ENCODE measurements at regions not wholly inside any gene's neighbourhood (a gene's known extent, or its start where the extent isn't known, plus 50 kb on each side); places are given as distances from the start of the nearest gene placed in this dataset.
A peak's percentile ranks its signal among the peaks of the same experiment; 100 is the strongest.

DNA sequence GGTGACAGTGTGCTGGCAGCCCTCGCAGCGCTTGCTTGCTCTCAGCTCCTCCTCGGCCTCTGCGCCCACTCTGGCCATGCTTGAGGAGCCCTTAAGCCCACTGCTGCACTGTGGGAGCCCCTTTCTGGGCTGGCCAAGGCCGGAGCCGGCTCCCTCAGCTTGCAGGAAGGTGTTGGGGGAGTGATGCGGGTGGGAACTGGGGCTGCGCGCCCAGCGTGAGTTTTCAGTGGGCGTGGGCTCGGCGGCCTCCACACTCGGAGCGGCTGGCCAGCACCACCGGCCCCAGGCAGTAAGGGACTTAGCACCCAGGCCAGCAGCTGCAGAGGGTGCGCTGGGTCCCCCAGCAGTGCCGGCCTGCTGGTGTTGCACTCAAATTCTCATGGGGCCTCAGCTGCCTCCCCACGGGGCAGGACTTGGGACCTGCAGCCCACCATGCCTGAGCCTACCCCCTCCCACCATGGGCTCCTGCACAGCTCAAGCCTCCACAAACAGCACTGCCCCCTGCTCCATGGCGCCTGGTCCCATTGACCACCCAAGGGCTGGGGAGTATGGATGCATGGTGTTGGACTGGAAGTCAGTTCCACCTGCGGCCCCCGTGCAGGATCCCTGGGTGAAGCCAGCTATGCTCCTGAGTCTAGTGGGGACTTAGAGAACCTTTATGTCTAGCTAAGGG, 223.1 kb upstream of the PTPRD start:
- POLR2A ChIA-PET: no interaction called here
- no peak for DNase-seq (ENCODE audit: extremely low spot score)
- TF ChIP-seq ELF4 (IDR thresholded peaks at IDR 0.05): no peak
- no peak for TF ChIP-seq ZNF384 (IDR thresholded peaks at IDR 0.05)
- no peak for TF ChIP-seq CTBP1 (IDR thresholded peaks at IDR 0.05; ENCODE audit: borderline replicate concordance)
- no peak for TF ChIP-seq SUZ12 (IDR thresholded peaks at IDR 0.05)
- TF ChIP-seq L3MBTL2 (conservative IDR thresholded peaks at IDR 0.05): no peak
- no peak for TF ChIP-seq NFRKB (IDR thresholded peaks at IDR 0.05)
- no peak for TF ChIP-seq SP1 (IDR thresholded peaks at IDR 0.05)
- TF ChIP-seq BHLHE40 (IDR thresholded peaks at IDR 0.05; ENCODE audit: borderline replicate concordance): no peak
- TF ChIP-seq, protein P1, sequence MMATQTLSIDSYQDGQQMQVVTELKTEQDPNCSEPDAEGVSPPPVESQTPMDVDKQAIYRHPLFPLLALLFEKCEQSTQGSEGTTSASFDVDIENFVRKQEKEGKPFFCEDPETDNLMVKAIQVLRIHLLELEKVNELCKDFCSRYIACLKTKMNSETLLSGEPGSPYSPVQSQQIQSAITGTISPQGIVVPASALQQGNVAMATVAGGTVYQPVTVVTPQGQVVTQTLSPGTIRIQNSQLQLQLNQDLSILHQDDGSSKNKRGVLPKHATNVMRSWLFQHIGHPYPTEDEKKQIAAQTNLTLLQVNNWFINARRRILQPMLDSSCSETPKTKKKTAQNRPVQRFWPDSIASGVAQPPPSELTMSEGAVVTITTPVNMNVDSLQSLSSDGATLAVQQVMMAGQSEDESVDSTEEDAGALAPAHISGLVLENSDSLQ (IDR thresholded peaks at IDR 0.05): no peak
- TF ChIP-seq TARDBP (IDR thresholded peaks at IDR 0.05): no peak
- CTCF ChIA-PET: interaction anchor here (0.6 kb wide), 1 partner anchor 1629 kb away, joined by 4 read pairs; no protein-coding TSS in a partner anchor

DNA sequence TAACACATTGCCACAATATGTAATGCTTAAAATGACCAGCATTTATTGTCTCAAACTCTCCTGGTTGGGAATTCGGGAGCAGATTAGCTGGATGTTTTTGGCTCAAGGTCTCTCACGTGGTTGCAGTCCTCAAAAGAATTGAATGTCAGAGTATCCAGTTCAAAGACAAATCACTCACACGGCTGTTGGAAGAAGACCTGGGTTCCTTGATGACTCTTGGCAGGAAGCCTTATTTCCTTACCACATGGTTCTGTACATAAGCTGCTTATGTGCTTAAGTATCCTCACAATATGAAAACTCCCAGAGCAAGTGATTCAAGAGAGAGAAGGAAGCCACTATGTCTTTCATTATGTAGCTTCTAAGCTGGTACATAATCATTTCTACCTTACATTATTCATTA, 230.3 kb upstream of the PTPRD start:
- POLR2A ChIA-PET: no interaction called here
- no peak for DNase-seq (ENCODE audit: extremely low spot score)
- TF ChIP-seq LEF1 (IDR thresholded peaks at IDR 0.05; ENCODE audit: borderline replicate concordance): no peak
- TF ChIP-seq FOXM1 (IDR thresholded peaks at IDR 0.05; ENCODE audit: borderline replicate concordance): no peak
- no peak for TF ChIP-seq HDGF (IDR thresholded peaks at IDR 0.05; ENCODE audit: borderline replicate concordance)
- no peak for TF ChIP-seq L3MBTL2 (conservative IDR thresholded peaks at IDR 0.05)
- no peak for TF ChIP-seq CTBP1 (IDR thresholded peaks at IDR 0.05; ENCODE audit: borderline replicate concordance)
- TF ChIP-seq NFRKB (IDR thresholded peaks at IDR 0.05): no peak
- no peak for TF ChIP-seq SUZ12 (IDR thresholded peaks at IDR 0.05)
- TF ChIP-seq BHLHE40 (IDR thresholded peaks at IDR 0.05; ENCODE audit: borderline replicate concordance): no peak
- no peak for TF ChIP-seq TARDBP (IDR thresholded peaks at IDR 0.05)
- no peak for TF ChIP-seq FOXA1 (IDR thresholded peaks at IDR 0.05)
- no peak for TF ChIP-seq FOXK2 (IDR thresholded peaks at IDR 0.05)
- no peak for TF ChIP-seq ZNF384 (IDR thresholded peaks at IDR 0.05)
- no peak for TF ChIP-seq ELF4 (IDR thresholded peaks at IDR 0.05)
- TF ChIP-seq, protein P1 (IDR thresholded peaks at IDR 0.05): no peak
- TF ChIP-seq SP1 (IDR thresholded peaks at IDR 0.05): no peak
- TF ChIP-seq ARNT (IDR thresholded peaks at IDR 0.05): no peak
- CTCF ChIA-PET: no interaction called here

DNA sequence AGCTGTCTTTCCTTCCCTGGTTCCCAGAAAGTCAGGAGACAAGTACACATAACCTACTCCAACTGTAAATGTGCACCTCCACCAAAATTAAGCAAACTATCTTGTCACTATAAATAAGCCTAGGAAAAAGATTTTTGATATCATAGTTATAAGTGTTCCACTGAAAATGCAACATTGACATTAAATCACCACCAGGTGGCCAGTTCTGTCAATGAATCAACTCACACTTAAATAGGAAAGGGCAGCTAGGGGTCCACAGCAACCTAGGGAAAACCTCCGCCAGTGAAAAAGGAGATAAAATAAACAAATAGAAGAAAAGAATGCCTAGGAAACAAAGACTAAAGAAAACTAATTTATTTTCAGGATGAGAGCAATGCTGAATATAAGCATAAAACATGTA, 243.0 kb upstream of the PTPRD start:
- DNase-seq (ENCODE audit: extremely low spot score): peak; percentile 5
- no peak for TF ChIP-seq LEF1 (IDR thresholded peaks at IDR 0.05; ENCODE audit: borderline replicate concordance)
- TF ChIP-seq HDGF (IDR thresholded peaks at IDR 0.05; ENCODE audit: borderline replicate concordance): no peak
- no peak for TF ChIP-seq ZNF384 (IDR thresholded peaks at IDR 0.05)
- no peak for TF ChIP-seq BHLHE40 (IDR thresholded peaks at IDR 0.05; ENCODE audit: borderline replicate concordance)
- TF ChIP-seq ARNT (IDR thresholded peaks at IDR 0.05): no peak
- TF ChIP-seq CTBP1 (IDR thresholded peaks at IDR 0.05; ENCODE audit: borderline replicate concordance): no peak
- TF ChIP-seq TARDBP (IDR thresholded peaks at IDR 0.05): no peak
- no peak for TF ChIP-seq FOXM1 (IDR thresholded peaks at IDR 0.05; ENCODE audit: borderline replicate concordance)
- ChIA-PET CTCF (interaction anchor here (0.6 to 0.7 kb wide), 2 partner anchors 31 to 170 kb away, joined by 3 read pairs; no protein-coding TSS in a partner anchor), POLR2A (no interaction called here)

DNA sequence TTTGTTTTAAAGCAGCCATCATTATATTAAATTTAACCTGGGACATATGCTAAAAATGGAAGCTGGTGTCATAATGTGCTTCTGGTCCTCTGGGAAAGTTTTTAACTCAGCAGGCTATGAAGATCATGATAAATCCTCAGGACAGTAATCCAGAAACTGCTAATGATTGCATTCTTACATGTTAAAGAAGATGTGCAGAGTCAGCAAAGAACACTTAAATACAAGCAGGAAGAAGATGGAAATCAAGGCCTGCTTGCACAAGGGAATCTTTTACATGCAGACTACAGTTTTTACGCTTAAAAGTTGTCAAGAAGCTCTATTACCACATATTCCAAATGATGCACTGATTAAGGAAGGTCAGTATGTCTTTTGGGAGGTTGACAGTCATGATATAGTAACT, 246.0 kb upstream of the PTPRD start:
- no peak for TF ChIP-seq NFRKB (IDR thresholded peaks at IDR 0.05)
- no peak for TF ChIP-seq ARNT (IDR thresholded peaks at IDR 0.05)
- TF ChIP-seq FOXK2 (IDR thresholded peaks at IDR 0.05): no peak
- no peak for TF ChIP-seq L3MBTL2 (conservative IDR thresholded peaks at IDR 0.05)
- TF ChIP-seq, protein P1 (IDR thresholded peaks at IDR 0.05): no peak
- no peak for TF ChIP-seq CTBP1 (IDR thresholded peaks at IDR 0.05; ENCODE audit: borderline replicate concordance)
- TF ChIP-seq SUZ12 (IDR thresholded peaks at IDR 0.05): no peak
- no peak for TF ChIP-seq HDGF (IDR thresholded peaks at IDR 0.05; ENCODE audit: borderline replicate concordance)
- TF ChIP-seq SP1 (IDR thresholded peaks at IDR 0.05): no peak
- POLR2A ChIA-PET: no interaction called here
- CTCF ChIA-PET: no interaction called here
- no peak for DNase-seq (ENCODE audit: extremely low spot score)

DNA sequence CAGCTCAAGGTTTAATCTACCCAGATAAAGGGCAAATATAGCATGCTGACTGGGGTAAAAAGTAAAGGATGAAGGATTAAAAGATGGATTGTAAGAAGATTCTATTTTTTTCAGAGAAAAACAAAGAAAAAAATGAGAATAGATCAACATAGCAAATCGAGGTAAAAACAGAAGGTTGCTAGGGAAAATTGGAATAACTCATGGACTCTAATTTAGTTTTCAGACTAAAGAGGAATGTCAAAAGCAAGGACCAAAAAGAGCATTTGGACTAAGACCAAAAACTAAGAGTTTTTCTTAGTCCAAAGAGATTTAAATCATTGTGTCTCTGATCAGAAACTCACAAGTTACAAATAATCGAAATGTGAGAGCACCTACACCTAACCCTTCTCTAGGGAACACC, 250.7 kb upstream of the PTPRD start:
- TF ChIP-seq FOXA1 (IDR thresholded peaks at IDR 0.05) (no peak), ELF4 (IDR thresholded peaks at IDR 0.05) (no peak), LEF1 (IDR thresholded peaks at IDR 0.05; ENCODE audit: borderline replicate concordance) (no peak), HDGF (IDR thresholded peaks at IDR 0.05; ENCODE audit: borderline replicate concordance) (no peak), NFRKB (IDR thresholded peaks at IDR 0.05) (no peak), SUZ12 (IDR thresholded peaks at IDR 0.05) (no peak), BHLHE40 (IDR thresholded peaks at IDR 0.05; ENCODE audit: borderline replicate concordance) (no peak), ARNT (IDR thresholded peaks at IDR 0.05) (no peak), TARDBP (IDR thresholded peaks at IDR 0.05) (no peak), CTBP1 (IDR thresholded peaks at IDR 0.05; ENCODE audit: borderline replicate concordance) (no peak)
- no peak for DNase-seq (ENCODE audit: extremely low spot score)
- POLR2A ChIA-PET: no interaction called here
- CTCF ChIA-PET: no interaction called here

DNA sequence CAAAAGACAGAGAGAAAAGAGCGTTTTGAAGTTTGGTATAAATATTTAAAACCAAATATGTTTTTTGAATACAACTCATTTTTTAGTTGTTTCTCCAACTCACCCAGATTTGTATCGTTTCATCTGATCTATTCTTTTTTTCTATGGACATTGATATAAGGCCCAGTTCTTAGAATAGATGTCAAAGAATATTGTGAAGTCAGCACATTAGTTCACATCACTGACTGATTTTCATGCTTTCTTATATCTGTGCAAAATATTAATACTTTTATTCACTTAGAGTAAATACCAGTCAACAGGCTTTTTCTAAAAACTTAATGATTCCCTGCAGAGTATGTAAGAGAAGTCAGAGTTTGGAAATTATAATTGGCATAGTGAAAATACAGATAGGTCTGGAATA, 254.4 kb upstream of the PTPRD start:
- POLR2A ChIA-PET: no interaction called here
- CTCF ChIA-PET: no interaction called here
- TF ChIP-seq ARNT (IDR thresholded peaks at IDR 0.05) (no peak), SP1 (IDR thresholded peaks at IDR 0.05) (no peak)
- no peak for DNase-seq (ENCODE audit: extremely low spot score)
